Endothelial cell (in vitro differentiated cells): ENCODE measurements at regions not wholly inside any gene's neighbourhood (a gene's known extent, or its start where the extent isn't known, plus 50 kb on each side); places are given as distances from the start of the nearest gene placed in this dataset.
"Not testable (repeated sequence)": the region's sequence is repeated elsewhere in the genome, so short reads cannot be mapped to it uniquely, and the experiment has no call there.

ENCODE experiments used
- DNase-seq: peaks from one replicate; pipeline ENCODE4 v3.0.0; 2021; ENCODE audit warnings: low spot score
- H3K27ac Mint-ChIP-seq: one replicate; pipeline ENCODE4 v1.8.0; 2021; ENCODE audit warnings: mixed read lengths, inconsistent platforms; ENCODE audit not compliant: unreplicated experiment
- H3K27me3 Mint-ChIP-seq: one replicate; pipeline ENCODE4 v1.8.0; 2021; ENCODE audit warnings: mild to moderate bottlenecking, moderate library complexity, mixed read lengths, inconsistent platforms; ENCODE audit not compliant: unreplicated experiment
- H3K36me3 Mint-ChIP-seq: one replicate; pipeline ENCODE4 v1.8.0; 2021; ENCODE audit warnings: mild to moderate bottlenecking, low read depth, mixed read lengths, inconsistent platforms; ENCODE audit not compliant: unreplicated experiment
- H3K4me1 Mint-ChIP-seq: one replicate; pipeline ENCODE4 v1.8.0; 2021; ENCODE audit warnings: mild to moderate bottlenecking, mixed read lengths, inconsistent platforms; ENCODE audit not compliant: unreplicated experiment
- H3K4me3 Mint-ChIP-seq: one replicate; pipeline ENCODE4 v1.8.0; 2021; ENCODE audit warnings: mild to moderate bottlenecking, mixed read lengths, inconsistent platforms; ENCODE audit not compliant: unreplicated experiment
- H3K9me3 Mint-ChIP-seq: one replicate; pipeline ENCODE4 v1.8.0; 2021; ENCODE audit warnings: mixed read lengths, inconsistent platforms; ENCODE audit not compliant: unreplicated experiment
- CTCF ChIP-seq: fragments of 200-600 bp; sonication (generic); IDR thresholded peaks from one replicate; pipeline ENCODE4 v1.5.0; 2021; ENCODE audit warnings: antibody characterized with exemption; ENCODE audit not compliant: unreplicated experiment

- Mint-ChIP-seq H3K36me3 (peaks cover 38% of the 10 kb centered on the region), H3K4me1 (peaks cover 90% of the 10 kb centered on the region), H3K27me3 (peaks cover 11% of the 10 kb centered on the region), H3K27ac (peak overlapping the region; percentile 92), H3K4me3 (peak overlapping the region; percentile 13), H3K9me3 (no peaks in the 10 kb centered on the region)
- DNase-seq = no peak
- TF ChIP-seq CTCF = no peak
Observed at GRCh38 chr1:232575763-232576040, 54.2 kb downstream of the SIPA1L2 start.

GRCh38 chr1:232574889-232575762, 54.8 kb downstream of the SIPA1L2 start:
- DNase-seq = no peak
- peaks cover 11% of the 10 kb centered on the region for H3K27me3 Mint-ChIP-seq
- peaks cover 88% of the 10 kb centered on the region for H3K4me1 Mint-ChIP-seq
- TF ChIP-seq CTCF = no peak
- peaks cover 38% of the 10 kb centered on the region for H3K36me3 Mint-ChIP-seq
- peak overlapping the region; percentile 13 for H3K4me3 Mint-ChIP-seq
- no peaks in the 10 kb centered on the region for H3K9me3 Mint-ChIP-seq
- H3K27ac Mint-ChIP-seq = peak overlapping the region; percentile 92

GRCh38 chr1:232574077-232574476, 55.9 kb downstream of the SIPA1L2 start:
- DNase-seq = no peak
- Mint-ChIP-seq H3K27ac (peak overlapping the region; percentile 87), H3K4me1 (peaks cover 85% of the 10 kb centered on the region), H3K36me3 (peaks cover 38% of the 10 kb centered on the region), H3K9me3 (no peaks in the 10 kb centered on the region), H3K4me3 (no peak overlapping the region), H3K27me3 (peaks cover 8% of the 10 kb centered on the region)
- TF ChIP-seq CTCF = no peak

- TF ChIP-seq CTCF = no peak
- H3K27me3 Mint-ChIP-seq = peaks cover 8% of the 10 kb centered on the region
- peaks cover 85% of the 10 kb centered on the region for H3K4me1 Mint-ChIP-seq
- peak overlapping the region; percentile 12 for H3K4me3 Mint-ChIP-seq
- peaks cover 39% of the 10 kb centered on the region for H3K36me3 Mint-ChIP-seq
- no peaks in the 10 kb centered on the region for H3K9me3 Mint-ChIP-seq
- no peak for DNase-seq
- H3K27ac Mint-ChIP-seq = peak overlapping the region; percentile 74
Observed at GRCh38 chr1:232571523-232571922, 58.4 kb downstream of the SIPA1L2 start.

GRCh38 chr1:232570007-232570406, 59.9 kb downstream of the SIPA1L2 start:
- Mint-ChIP-seq H3K4me3 (no peak overlapping the region), H3K9me3 (no peaks in the 10 kb centered on the region), H3K36me3 (peaks cover 25% of the 10 kb centered on the region), H3K4me1 (peaks cover 84% of the 10 kb centered on the region), H3K27me3 (peaks cover 1% of the 10 kb centered on the region), H3K27ac (peak overlapping the region; percentile 9)
- no peak for TF ChIP-seq CTCF
- no peak for DNase-seq

GRCh38 chr1:232569554-232569921, 60.4 kb downstream of the SIPA1L2 start:
- peaks cover 82% of the 10 kb centered on the region for H3K4me1 Mint-ChIP-seq
- not testable (repeated sequence) for H3K9me3 Mint-ChIP-seq, H3K27ac Mint-ChIP-seq, DNase-seq, H3K27me3 Mint-ChIP-seq
- H3K36me3 Mint-ChIP-seq = peaks cover 22% of the 10 kb centered on the region
- peak overlapping the region; percentile 21 for H3K4me3 Mint-ChIP-seq
